GM10266 (cell line): ENCODE measurements at regions not wholly inside any gene's neighbourhood (a gene's known extent, or its start where the extent isn't known, plus 50 kb on each side); places are given as distances from the start of the nearest gene placed in this dataset.

Source experiments
- DNase-seq: peaks from one replicate; pipeline ENCODE4 v3.0.0; 2012; ENCODE audit errors: extremely low spot score
- CTCF ChIP-seq: IDR thresholded peaks from 2 replicates; pipeline ENCODE4 v1.5.1; 2012; ENCODE audit warnings: mild to moderate bottlenecking, low read depth; ENCODE audit not compliant: control insufficient read depth, insufficient read depth; ENCODE audit errors: missing control alignments

DNA sequence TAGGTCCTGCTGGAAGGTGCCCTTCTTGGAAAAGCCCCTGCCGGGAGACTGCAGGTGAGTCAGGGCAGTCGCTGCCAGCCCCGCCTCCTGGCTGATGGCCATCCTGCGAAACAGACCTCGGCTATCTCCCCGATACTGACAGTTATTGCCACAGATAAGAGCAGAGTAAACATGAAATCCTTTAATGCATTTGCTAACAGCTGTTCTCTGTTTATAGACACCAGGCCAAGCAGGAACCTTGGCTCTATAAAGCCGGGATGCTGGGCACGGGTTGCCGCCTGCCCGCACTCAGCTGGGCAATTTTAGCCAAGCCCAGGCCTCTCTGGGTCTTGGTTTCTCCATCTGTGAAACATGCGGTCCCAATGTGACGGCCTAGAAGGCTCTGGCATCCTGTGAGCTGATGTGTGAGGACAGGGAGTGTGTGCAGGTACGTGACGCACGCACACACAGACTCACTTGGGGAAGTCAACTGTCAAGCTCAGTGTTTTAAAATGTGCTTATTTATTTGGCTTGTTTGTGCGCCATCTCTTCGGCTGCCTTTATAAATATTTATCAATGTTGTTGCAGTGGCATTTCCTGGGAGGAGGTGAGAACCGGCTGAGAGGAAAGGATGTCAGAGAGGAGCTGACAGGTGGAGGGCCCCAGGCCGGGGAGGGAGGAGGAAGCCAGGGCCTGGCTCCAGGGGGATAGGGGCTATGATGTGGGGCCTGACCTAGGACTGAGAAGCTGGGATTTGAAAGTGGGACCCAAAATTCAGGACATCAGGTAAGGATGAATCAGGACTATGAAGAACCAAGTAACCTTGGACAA is 50.8 kb upstream of the PRR23E start:
- no peak for DNase-seq

More for the DNA sequence above, 50.8 kb upstream of the PRR23E start:
- no peak for TF ChIP-seq CTCF
